GM12878 (cell line): ENCODE measurements at regions not wholly inside any gene's neighbourhood (a gene's known extent, or its start where the extent isn't known, plus 50 kb on each side); places are given as distances from the start of the nearest gene placed in this dataset.

Experiments used
- ATAC-seq: fragments of 200-7000 bp; cut with Tn5 transposase; 3 replicates; pipeline ENCODE4 v1.9.1; 2020; ENCODE audit warnings: mild to moderate bottlenecking, moderate library complexity
- BruUV-seq: library from RNA; stranded (reverse); fragments of 400-500 nt; replicated peaks from 2 replicates; lab custom pipeline; 2021; lab: Mats Ljungman, UMichigan
- CTCF ChIA-PET: fragments of 300-600 bp; sonication (Branson Sonifier 250); formaldehyde crosslinking; extraction: SDS; loops from one replicate; lab custom pipeline; 2021; ENCODE audit warnings: inconsistent platforms; lab: Yijun Ruan, JAX
- POLR2A ChIA-PET: fragments of 350-600 bp; formaldehyde crosslinking; extraction: SDS; loops from one replicate; lab custom pipeline; 2021; ENCODE audit warnings: inconsistent platforms; lab: Charles Lee
- RAD21 ChIA-PET: fragments of 300-600 bp; sonication (Branson Sonifier 250); formaldehyde crosslinking; loops from one replicate; lab custom pipeline; 2023; ENCODE audit warnings: antibody characterized with exemption; ENCODE audit not compliant: unreplicated experiment; lab: Charles Lee
- SMC1A ChIA-PET: fragments of 300-600 bp; sonication (Branson Sonifier 250); formaldehyde crosslinking; loops from one replicate; lab custom pipeline; 2023; ENCODE audit not compliant: unreplicated experiment, uncharacterized antibody; lab: Charles Lee
- DNase-seq: peaks from one replicate; pipeline ENCODE4 v3.0.0-alpha.2; 2011; ENCODE audit warnings: low read depth, low spot score
- FAIRE-seq: peaks from 3 replicates; lab custom pipeline; 2011; peaks lifted over from hg19 to GRCh38; lab: Jason Lieb, UNC
- H2AFZ ChIP-seq: 2 replicates; pipeline ENCODE4 v1.6.0; 2011; ENCODE audit warnings: low read depth, low read length, control low read depth; ENCODE audit not compliant: control insufficient read depth
- H3K27ac ChIP-seq: 2 replicates; pipeline ENCODE4 v1.5.1; 2011; ENCODE audit warnings: control low read depth; ENCODE audit not compliant: control insufficient read depth, insufficient read depth
- H3K27me3 ChIP-seq, 2 experiments: replicated peaks in 1 of 2; 2 replicates each; pipeline versions ENCODE4 v1.6.0 to v1.6.1; 2011; ENCODE audit warnings: low read length in 1 of 2; ENCODE audit not compliant: control insufficient read depth in 2 of 2, insufficient read depth in 2 of 2
- H3K36me3 ChIP-seq, 2 experiments: 2 replicates each; pipeline ENCODE4 v1.5.1; 2011; ENCODE audit warnings: low read length in 1 of 2; ENCODE audit not compliant: control insufficient read depth in 2 of 2, insufficient read depth in 2 of 2
- H3K4me1 ChIP-seq: 2 replicates; pipeline ENCODE4 v1.6.1; 2011; ENCODE audit warnings: mild to moderate bottlenecking, low read length, moderate library complexity, mixed read lengths; ENCODE audit not compliant: control insufficient read depth, insufficient read depth
- H3K4me2 ChIP-seq: 2 replicates; pipeline ENCODE4 v1.6.0; 2011; ENCODE audit warnings: control low read depth; ENCODE audit not compliant: control insufficient read depth, insufficient read depth
- H3K4me3 ChIP-seq: fragments of 200-600 bp; sonication (generic); 2 replicates; pipeline ENCODE4 v1.5.1; 2016
- H3K79me2 ChIP-seq: 2 replicates; pipeline ENCODE4 v1.6.0; 2011; ENCODE audit warnings: low read length; ENCODE audit not compliant: control insufficient read depth, insufficient read depth
- H3K9ac ChIP-seq: 2 replicates; pipeline ENCODE4 v1.8.0; 2011; ENCODE audit warnings: low read length, control low read depth, mixed read lengths; ENCODE audit not compliant: control insufficient read depth, insufficient read depth
- H3K9me3 ChIP-seq: replicated peaks from 3 replicates; pipeline ENCODE4 v1.5.1; 2011; ENCODE audit warnings: mild to moderate bottlenecking, low read length; ENCODE audit not compliant: control insufficient read depth, insufficient read depth
- H4K20me1 ChIP-seq: 2 replicates; pipeline ENCODE4 v1.6.0; 2011; ENCODE audit not compliant: control insufficient read depth, insufficient read depth
- CBX5 ChIP-seq: sonication (generic); IDR thresholded peaks from 2 replicates; pipeline ENCODE4 v1.6.1; 2016; ENCODE audit warnings: low read depth, moderate library complexity, mild to moderate bottlenecking, inconsistent platforms
- HCFC1 ChIP-seq: fragments of 150-350 bp; IDR thresholded peaks from 2 replicates; pipeline ENCODE4 v1.6.1; 2014; ENCODE audit warnings: low read length
- HDGF ChIP-seq: fragments of 450-650 bp; IDR thresholded peaks from 2 replicates; pipeline ENCODE4 v1.6.1; 2016; ENCODE audit warnings: antibody characterized with exemption
- IKZF2 ChIP-seq, 2 experiments: fragments of 450-650 bp; IDR thresholded peaks; 2 replicates each; pipeline ENCODE4 v1.6.1; 2017; ENCODE audit warnings: mild to moderate bottlenecking in 2 of 2, moderate library complexity in 2 of 2
- JUND ChIP-seq: IDR thresholded peaks from 2 replicates; pipeline ENCODE4 v1.6.1; 2012; ENCODE audit warnings: low read depth, mild to moderate bottlenecking, low read length, improper control_type of control experiment, moderate library complexity
- PKNOX1 ChIP-seq: fragments of 450-650 bp; IDR thresholded peaks from 2 replicates; pipeline ENCODE4 v1.6.1; 2016; ENCODE audit warnings: mild to moderate bottlenecking
- POLR2AphosphoS2 ChIP-seq: IDR thresholded peaks from 2 replicates; pipeline ENCODE4 v1.6.1; 2011; ENCODE audit warnings: low read depth, mild to moderate bottlenecking, low read length, improper control_type of control experiment, moderate library complexity
- POLR2AphosphoS5 ChIP-seq: IDR thresholded peaks from 2 replicates; pipeline ENCODE4 v1.6.1; 2011; ENCODE audit warnings: mild to moderate bottlenecking, low read length, inconsistent platforms
- RCOR1 ChIP-seq: conservative IDR thresholded peaks from 2 replicates; pipeline ENCODE4 v1.6.1; 2012; ENCODE audit warnings: low read depth, low read length, improper control_type of control experiment
- SMARCA5 ChIP-seq: fragments of 450-650 bp; IDR thresholded peaks from 2 replicates; pipeline ENCODE4 v1.6.1; 2017; ENCODE audit warnings: mild to moderate bottlenecking
- SUPT20H ChIP-seq: IDR thresholded peaks from 2 replicates; pipeline ENCODE4 v1.6.1; 2011; ENCODE audit warnings: low read depth, mild to moderate bottlenecking, low read length, moderate library complexity, borderline replicate concordance; ENCODE audit not compliant: control insufficient read depth
- TBL1XR1 ChIP-seq: IDR thresholded peaks from 2 replicates; pipeline ENCODE4 v1.6.1; 2012; ENCODE audit warnings: low read depth, low read length, improper control_type of control experiment
- TCF12 ChIP-seq: IDR thresholded peaks from 2 replicates; pipeline ENCODE4 v1.6.1; 2011; ENCODE audit warnings: low read depth, mild to moderate bottlenecking, low read length
- ZNF24 ChIP-seq: fragments of 450-650 bp; IDR thresholded peaks from 2 replicates; pipeline ENCODE4 v1.6.1; 2017; ENCODE audit warnings: antibody characterized with exemption, mild to moderate bottlenecking
- WGBS: methylation state at CpG from one replicate; pipeline ENCODE4 v1.1.6; 2016; ENCODE audit warnings: low lambda C conversion rate; ENCODE audit not compliant: insufficient replicate concordance, insufficient coverage; ENCODE audit errors: missing lambda C conversion rate; 5-methylcytosine and 5-hydroxymethylcytosine counted together
- in situ Hi-C: fragments of 300-500 bp; cut with MboI; formaldehyde crosslinking; loops from 9 replicates; pipeline ENCODE4 v1.14.3; 2018; ENCODE audit warnings: mixed read lengths
- intact Hi-C: fragments of 100-400 bp; cut with micrococcal nuclease; formaldehyde crosslinking; loops from one replicate; pipeline ENCODE4 v1.14.2; 2022; ENCODE audit not compliant: unreplicated experiment

GRCh38 chr5:5586721-5587120 lies 164.2 kb downstream of the ICE1 start:
- no peaks in the 10 kb centered on the region for H4K20me1 ChIP-seq
- ChIA-PET POLR2A (no interaction called here), RAD21 (no interaction called here), CTCF (no interaction called here), SMC1A (interaction anchor here (0.8 kb wide), 1 partner anchor 45 kb away, joined by 3 read pairs; no protein-coding TSS in a partner anchor)
- H3K9ac ChIP-seq: no peak overlapping the region
- BruUV-seq: no TSS peak
- no peak overlapping the region for H3K27ac ChIP-seq
- no peak overlapping the region for H2AFZ ChIP-seq
- H3K27me3 ChIP-seq: no peaks in the 10 kb centered on the region
- DNase-seq (no peak), ATAC-seq (no peak), FAIRE-seq (no peak)
- intact Hi-C loops: no loop called here
- in situ Hi-C loops: no loop called here
- H3K9me3 ChIP-seq: no peaks in the 10 kb centered on the region; the same call in 2 of the 3 replicates
- no peaks in the 10 kb centered on the region for H3K4me1 ChIP-seq
- H3K4me2 ChIP-seq: no peak overlapping the region
- no peak overlapping the region for H3K4me3 ChIP-seq
- 0% methylated on average over 2 of the region's 2 CpGs for WGBS
- H3K36me3 ChIP-seq: no peaks in the 10 kb centered on the region
- TF ChIP-seq HDGF: no peak
- TF ChIP-seq TCF12: no peak
- no peak for TF ChIP-seq CBX5
- TF ChIP-seq RCOR1: no peak
- no peak for TF ChIP-seq SUPT20H
- no peaks in the 10 kb centered on the region for H3K79me2 ChIP-seq

GRCh38 chr5:5585751-5586341 lies 163.4 kb downstream of the ICE1 start:
- Histone ChIP-seq H3K4me3 (no peak overlapping the region), H3K9me3 (no peaks in the 10 kb centered on the region; the same call in 2 of the 3 replicates), H4K20me1 (no peaks in the 10 kb centered on the region), H3K27me3 (no peaks in the 10 kb centered on the region), H3K4me1 (no peaks in the 10 kb centered on the region), H3K9ac (no peak overlapping the region), H3K36me3 (no peaks in the 10 kb centered on the region), H2AFZ (no peak overlapping the region), H3K4me2 (no peak overlapping the region), H3K27ac (no peak overlapping the region), H3K79me2 (no peaks in the 10 kb centered on the region)
- no TSS peak for BruUV-seq
- CTCF ChIA-PET: no interaction called here
- FAIRE-seq (no peak), DNase-seq (no peak), ATAC-seq (no peak)
- TF ChIP-seq SMARCA5 (no peak), JUND (no peak), TBL1XR1 (no peak), POLR2AphosphoS5 (no peak), IKZF2 (IDR thresholded peaks at IDR 0.05) (no peak), POLR2AphosphoS2 (no peak), ZNF24 (no peak), PKNOX1 (no peak), HCFC1 (no peak)
- in situ Hi-C loops (no loop called here), intact Hi-C loops (no loop called here)
- 42% methylated on average over 6 of the region's 6 CpGs for WGBS
- RAD21 ChIA-PET: no interaction called here
- POLR2A ChIA-PET: no interaction called here
- SMC1A ChIA-PET: interaction anchor here (0.6 to 0.8 kb wide), 2 partner anchors 44 to 1221 kb away, joined by 3 read pairs; no protein-coding TSS in a partner anchor
